Neural progenitor cell (in vitro differentiated cells): ENCODE measurements at regions not wholly inside any gene's neighbourhood (a gene's known extent, or its start where the extent isn't known, plus 50 kb on each side); places are given as distances from the start of the nearest gene placed in this dataset.

Experiments used
- DNase-seq: peaks from one replicate; pipeline ENCODE4 v3.0.0-alpha.2; 2016; ENCODE audit warnings: low spot score
- H2AFZ ChIP-seq: fragments of 200-600 bp; sonication (generic); replicated peaks from 2 replicates; pipeline ENCODE4 v1.6.1; 2016; ENCODE audit warnings: antibody characterized with exemption
- H3F3A ChIP-seq: fragments of 200-600 bp; sonication (generic); 2 replicates; pipeline ENCODE4 v1.6.1; 2016; ENCODE audit warnings: antibody characterized with exemption, low read depth
- H3K27ac ChIP-seq: fragments of 200-600 bp; sonication (generic); 2 replicates; pipeline ENCODE4 v1.5.1; 2016; ENCODE audit warnings: mild to moderate bottlenecking
- H3K27me3 ChIP-seq: fragments of 200-600 bp; sonication (generic); 2 replicates; pipeline ENCODE4 v1.6.1; 2016; ENCODE audit warnings: mild to moderate bottlenecking, moderate library complexity
- H3K36me3 ChIP-seq: fragments of 200-600 bp; sonication (generic); 2 replicates; pipeline ENCODE4 v1.5.1; 2016
- H3K4me1 ChIP-seq: fragments of 200-600 bp; sonication (generic); 2 replicates; pipeline ENCODE4 v1.6.1; 2016; ENCODE audit warnings: mixed run types
- H3K4me2 ChIP-seq: fragments of 200-600 bp; sonication (generic); 2 replicates; pipeline ENCODE4 v1.6.1; 2016
- H3K4me3 ChIP-seq: fragments of 200-600 bp; sonication (generic); 2 replicates; pipeline ENCODE4 v1.5.1; 2016
- H3K79me2 ChIP-seq: fragments of 200-600 bp; sonication (generic); 2 replicates; pipeline ENCODE4 v1.6.1; 2016; ENCODE audit warnings: low read depth
- H3K9ac ChIP-seq: fragments of 200-600 bp; sonication (generic); 2 replicates; pipeline ENCODE4 v1.6.1; 2016
- H3K9me3 ChIP-seq: fragments of 200-600 bp; sonication (generic); 2 replicates; pipeline ENCODE4 v1.5.1; 2016; ENCODE audit warnings: low read depth
- H4K20me1 ChIP-seq: fragments of 200-600 bp; sonication (generic); 2 replicates; pipeline ENCODE4 v1.6.1; 2016; ENCODE audit warnings: low read depth
- H3K27ac Mint-ChIP-seq: 3 replicates; pipeline ENCODE4 v1.8.0; 2021; ENCODE audit warnings: mixed read lengths
- H3K27me3 Mint-ChIP-seq: 2 replicates; pipeline ENCODE4 v1.8.0; 2022; ENCODE audit warnings: low read depth, mild to moderate bottlenecking, inconsistent platforms, moderate library complexity, mixed read lengths; ENCODE audit not compliant: insufficient read depth
- H3K36me3 Mint-ChIP-seq: 3 replicates; pipeline ENCODE4 v1.8.0; 2021; ENCODE audit warnings: mixed read lengths
- H3K4me1 Mint-ChIP-seq: 3 replicates; pipeline ENCODE4 v1.8.0; 2021; ENCODE audit warnings: mixed read lengths
- H3K4me3 Mint-ChIP-seq: 3 replicates; pipeline ENCODE4 v1.8.0; 2021; ENCODE audit warnings: mild to moderate bottlenecking, moderate library complexity, mixed read lengths
- H3K9me3 Mint-ChIP-seq: 3 replicates; pipeline ENCODE4 v1.8.0; 2020; ENCODE audit warnings: mixed read lengths
- CTCF ChIP-seq: fragments of 200-600 bp; sonication (generic); IDR thresholded peaks from 2 replicates; pipeline ENCODE4 v1.5.1; 2017; ENCODE audit warnings: antibody characterized with exemption, mild to moderate bottlenecking
- EZH2 ChIP-seq: fragments of 200-600 bp; sonication (generic); IDR thresholded peaks from 2 replicates; pipeline ENCODE4 v1.6.1; 2017; ENCODE audit warnings: antibody characterized with exemption, mild to moderate bottlenecking, moderate library complexity
- EZH2phosphoT487 ChIP-seq: fragments of 200-600 bp; sonication (generic); IDR thresholded peaks from 2 replicates; pipeline ENCODE4 v1.6.1; 2017; ENCODE audit warnings: antibody characterized with exemption

GRCh38 chr16:24668481-24669061 lies 60.9 kb upstream of the TNRC6A start:
- H3K27ac Mint-ChIP-seq: no peak overlapping the region
- peaks cover 2% of the 10 kb centered on the region for H3K36me3 Mint-ChIP-seq
- no peak overlapping the region for H3K4me2 ChIP-seq
- no peaks in the 10 kb centered on the region for H3F3A ChIP-seq
- no peak overlapping the region for H3K4me3 Mint-ChIP-seq
- H3K27me3 Mint-ChIP-seq: peaks cover 10% of the 10 kb centered on the region
- no peaks in the 10 kb centered on the region for H3K9me3 ChIP-seq
- H3K9ac ChIP-seq: no peak overlapping the region
- peaks cover 21% of the 10 kb centered on the region for H3K4me1 Mint-ChIP-seq
- no peak overlapping the region for H3K27ac ChIP-seq
- no peak for DNase-seq
- TF ChIP-seq CTCF (no peak), EZH2 (no peak), EZH2phosphoT487 (no peak)
- H3K36me3 ChIP-seq: no peaks in the 10 kb centered on the region
- no peak overlapping the region for H2AFZ ChIP-seq
- no peaks in the 10 kb centered on the region for H4K20me1 ChIP-seq
- H3K79me2 ChIP-seq: no peaks in the 10 kb centered on the region
- no peaks in the 10 kb centered on the region for H3K4me1 ChIP-seq
- no peak overlapping the region for H3K4me3 ChIP-seq
- H3K9me3 Mint-ChIP-seq: no peaks in the 10 kb centered on the region
- H3K27me3 ChIP-seq: no peaks in the 10 kb centered on the region

- Histone ChIP-seq H3K27ac (no peak overlapping the region), H3K27me3 (no peaks in the 10 kb centered on the region), H3F3A (no peaks in the 10 kb centered on the region), H3K9me3 (no peaks in the 10 kb centered on the region), H3K36me3 (no peaks in the 10 kb centered on the region), H3K4me1 (no peaks in the 10 kb centered on the region), H3K79me2 (no peaks in the 10 kb centered on the region), H3K4me3 (no peak overlapping the region), H2AFZ (no peak overlapping the region), H3K4me2 (peak overlapping the region; percentile 38), H3K9ac (no peak overlapping the region), H4K20me1 (no peaks in the 10 kb centered on the region)
- H3K4me1 Mint-ChIP-seq: peaks cover 21% of the 10 kb centered on the region
- peak overlapping the region; percentile 47 for H3K4me3 Mint-ChIP-seq
- peaks cover 10% of the 10 kb centered on the region for H3K27me3 Mint-ChIP-seq
- TF ChIP-seq CTCF: no peak
- no peak for TF ChIP-seq EZH2
- TF ChIP-seq EZH2phosphoT487: no peak
- peak; percentile 67 for DNase-seq
- peaks cover 2% of the 10 kb centered on the region for H3K36me3 Mint-ChIP-seq
- H3K9me3 Mint-ChIP-seq: no peaks in the 10 kb centered on the region
- peak overlapping the region; percentile 89 for H3K27ac Mint-ChIP-seq
Observed at GRCh38 chr16:24670623-24671454, 58.6 kb upstream of the TNRC6A start.

GRCh38 chr16:24671455-24671954 lies 57.9 kb upstream of the TNRC6A start:
- no peak for DNase-seq
- no peak overlapping the region for H3K4me2 ChIP-seq

More at GRCh38 chr16:24671455-24671954, 57.9 kb upstream of the TNRC6A start:
- Histone ChIP-seq H3K9me3 (no peaks in the 10 kb centered on the region), H3F3A (no peaks in the 10 kb centered on the region), H3K27me3 (no peaks in the 10 kb centered on the region), H4K20me1 (no peaks in the 10 kb centered on the region), H3K36me3 (no peaks in the 10 kb centered on the region), H3K9ac (no peak overlapping the region), H2AFZ (no peak overlapping the region), H3K4me3 (no peak overlapping the region), H3K4me1 (no peaks in the 10 kb centered on the region), H3K27ac (no peak overlapping the region), H3K79me2 (no peaks in the 10 kb centered on the region)
- no peak for TF ChIP-seq EZH2
- Mint-ChIP-seq H3K27me3 (peaks cover 11% of the 10 kb centered on the region), H3K9me3 (no peaks in the 10 kb centered on the region), H3K4me1 (peaks cover 21% of the 10 kb centered on the region), H3K4me3 (peak overlapping the region; percentile 47), H3K27ac (no peak overlapping the region), H3K36me3 (peaks cover 2% of the 10 kb centered on the region)
